ENCODE measurements at regions not wholly inside any gene's neighbourhood (a gene's known extent, or its start where the extent isn't known, plus 50 kb on each side); places are given as distances from the start of the nearest gene placed in this dataset.

GRCh38 chr16:74100395-74101326, 196.0 kb upstream of the PSMD7 start:
- Histone ChIP-seq H2BK15ac (ENCODE audit: low read length) (no peak overlapping the region), H4K20me1 (replicated peaks in 1 of 2; ENCODE audit: control insufficient read depth in 1 of 2, insufficient read depth in 2 of 2, low read length in 2 of 2) (no peaks in the 10 kb centered on the region), H2BK5ac (ENCODE audit: low read depth, low read length) (peak overlapping the region; percentile 40; the same call in 1 of the 2 replicates), H4K8ac (ENCODE audit: extremely low read depth, insufficient read depth, low read length) (no peak overlapping the region), H3K4me3 (ENCODE audit: extremely low read depth in 1 of 4, insufficient read depth in 2 of 4, low read depth in 3 of 4, low read length in 4 of 4) (peak overlapping the region in 1 of 4 experiments; percentile 38; a peak in 3 of 8 replicates), H3K79me2 (ENCODE audit: control insufficient read depth in 1 of 2, insufficient read depth in 2 of 2, low read length in 2 of 2) (no peaks in the 10 kb centered on the region), H4K91ac (replicated peaks; ENCODE audit: insufficient read length, low read length) (no peak overlapping the region), H3K27me3 (replicated peaks in 1 of 4; ENCODE audit: control insufficient read depth in 3 of 4, extremely low read depth in 1 of 4, insufficient read depth in 3 of 4, low read length in 3 of 4) (no peaks in the 10 kb centered on the region), H3K4ac (replicated peaks; ENCODE audit: insufficient read length, low read depth, low read length) (no peak overlapping the region), H3K23me2 (ENCODE audit: low read depth, low read length) (no peaks in the 10 kb centered on the region), H4K5ac (ENCODE audit: insufficient read length, low read depth, low read length) (peak overlapping the region; percentile 97), H2BK12ac (ENCODE audit: low read depth, low read length) (no peak overlapping the region), H2BK120ac (replicated peaks; ENCODE audit: low read depth, low read length) (peak overlapping the region; percentile 54), H3K14ac (ENCODE audit: insufficient read length) (no peak overlapping the region), H3K56ac (replicated peaks; ENCODE audit: insufficient read length, low read depth, low read length) (no peak overlapping the region), H3K9ac (replicated peaks in 1 of 4; ENCODE audit: extremely low read depth in 1 of 4, low read depth in 3 of 4, low read length in 3 of 4) (no peak overlapping the region), H3K36me3 (ENCODE audit: control insufficient read depth in 2 of 4, insufficient read depth in 4 of 4, low read length in 3 of 4) (no peaks in the 10 kb centered on the region), H3K4me1 (replicated peaks in 1 of 4; ENCODE audit: control insufficient read depth in 3 of 4, insufficient read depth in 4 of 4, low read length in 3 of 4) (peaks cover 0 to 26% (median 10%) of the 10 kb centered on the region in 4 experiments; a peak in 5 of 7 replicates), H3K27ac (ENCODE audit: low read depth, low read length) (peak overlapping the region; percentile 44; the same call in 1 of the 2 replicates), H3K79me1 (ENCODE audit: low read depth, low read length) (no peaks in the 10 kb centered on the region), H2AK5ac (ENCODE audit: low read depth, low read length) (no peak overlapping the region), H3K23ac (ENCODE audit: insufficient read length) (no peak overlapping the region), H2BK20ac (ENCODE audit: low read length) (no peak overlapping the region), H3K4me2 (ENCODE audit: insufficient read depth in 1 of 2, low read depth in 2 of 2, low read length in 2 of 2) (peak overlapping the region; percentile 29 to 56), H3K9me3 (ENCODE audit: insufficient read depth in 2 of 2, low read depth in 1 of 2, low read length in 1 of 2) (no peaks in the 10 kb centered on the region), H2AFZ (ENCODE audit: low read length) (no peak overlapping the region), H3K18ac (ENCODE audit: extremely low read depth, low read length) (no peak overlapping the region; the same call in 1 of the 2 replicates)
- DNase-seq (ENCODE audit: low read depth in 1 of 2, low spot score in 2 of 2) (no peak), FAIRE-seq (peak; percentile 80)
- POLR2A ChIA-PET (ENCODE audit: partially characterized antibody) = no interaction called here
- CTCF ChIA-PET (ENCODE audit: partially characterized antibody) = interaction anchor here (1.0 kb wide), 1 partner anchor 35 kb away, joined by 3 read pairs; no protein-coding TSS in a partner anchor
- 8% methylated on average over 7 of the region's 7 CpGs; no CpG with 5 or more reads in 1 of the 2 experiments for WGBS, 2 experiments (ENCODE audit: extremely low coverage in 1 of 2, insufficient coverage in 1 of 2, insufficient read length in 1 of 2, insufficient replicate concordance in 2 of 2, low coverage in 1 of 2, low lambda C conversion rate in 2 of 2, missing lambda C conversion rate in 1 of 2)
- TF ChIP-seq TAF7 (optimal IDR thresholded peaks at IDR 0.05; ENCODE audit: borderline replicate concordance, low read depth, low read length) = no peak
- TF ChIP-seq ASH2L (IDR thresholded peaks at IDR 0.05; ENCODE audit: low read length) = no peak

All from H1 (cell line).